ENCODE measurements at regions not wholly inside any gene's neighbourhood (a gene's known extent, or its start where the extent isn't known, plus 50 kb on each side); places are given as distances from the start of the nearest gene placed in this dataset.

- peaks cover 2% of the 10 kb centered on the region; the same call in 1 of the 2 replicates for H3K27me3 ChIP-seq (ENCODE audit: control insufficient read depth, low read length)
- no peaks in the 10 kb centered on the region for H3K9me3 ChIP-seq (ENCODE audit: control insufficient read depth, insufficient read depth, low read length)
These were observed 313.6 kb downstream of the OLFM3 start for GRCh38 chr1:101683136-101683535.

GRCh38 chr1:101683561-101683960 is 313.2 kb downstream of the OLFM3 start:
- peaks cover 2% of the 10 kb centered on the region; the same call in 1 of the 2 replicates for H3K27me3 ChIP-seq (ENCODE audit: control insufficient read depth, low read length)
- no peaks in the 10 kb centered on the region for H3K79me2 ChIP-seq (ENCODE audit: control insufficient read depth, low read length)
- no peak for TF ChIP-seq EZH2phosphoT487 (IDR thresholded peaks at IDR 0.05; ENCODE audit: borderline replicate concordance, low read length)
- TF ChIP-seq CTCF (IDR thresholded peaks at IDR 0.05; ENCODE audit: low read depth, low read length, poor library complexity, severe bottlenecking): no peak
- no peak overlapping the region for H3K4me3 ChIP-seq (ENCODE audit: low read length)
- no peak overlapping the region for H3K4me2 ChIP-seq (ENCODE audit: low read length)
- no peak overlapping the region for H3K27ac ChIP-seq (ENCODE audit: low read depth, low read length)
- no peaks in the 10 kb centered on the region for H3K36me3 ChIP-seq (ENCODE audit: control insufficient read depth, low read length)
- H3K9me2 ChIP-seq (replicated peaks; ENCODE audit: control insufficient read depth, low read length): no peaks in the 10 kb centered on the region
- no peaks in the 10 kb centered on the region for H3K4me1 ChIP-seq (ENCODE audit: control insufficient read depth, low read length)
- H3F3A ChIP-seq (ENCODE audit: control insufficient read depth, insufficient read depth): no peaks in the 10 kb centered on the region
- H4K20me1 ChIP-seq (ENCODE audit: control insufficient read depth, insufficient read depth, low read depth, low read length): no peaks in the 10 kb centered on the region
- no peaks in the 10 kb centered on the region for H3K9me3 ChIP-seq (ENCODE audit: control insufficient read depth, insufficient read depth, low read length)

More at GRCh38 chr1:101683136-101683535, 313.6 kb downstream of the OLFM3 start:
- H3K9me2 ChIP-seq (replicated peaks; ENCODE audit: control insufficient read depth, low read length): no peaks in the 10 kb centered on the region
- H3F3A ChIP-seq (ENCODE audit: control insufficient read depth, insufficient read depth): no peaks in the 10 kb centered on the region
- no peak overlapping the region for H3K27ac ChIP-seq (ENCODE audit: low read depth, low read length)
- no peaks in the 10 kb centered on the region for H3K36me3 ChIP-seq (ENCODE audit: control insufficient read depth, low read length)
- H4K20me1 ChIP-seq (ENCODE audit: control insufficient read depth, insufficient read depth, low read depth, low read length): no peaks in the 10 kb centered on the region
- no peak overlapping the region for H3K4me3 ChIP-seq (ENCODE audit: low read length)
- H3K4me1 ChIP-seq (ENCODE audit: control insufficient read depth, low read length): no peaks in the 10 kb centered on the region
- no peak overlapping the region for H3K4me2 ChIP-seq (ENCODE audit: low read length)
- no peak for TF ChIP-seq EZH2phosphoT487 (IDR thresholded peaks at IDR 0.05; ENCODE audit: borderline replicate concordance, low read length)
- no peak for TF ChIP-seq CTCF (IDR thresholded peaks at IDR 0.05; ENCODE audit: low read depth, low read length, poor library complexity, severe bottlenecking)
- no peaks in the 10 kb centered on the region for H3K79me2 ChIP-seq (ENCODE audit: control insufficient read depth, low read length)

GRCh38 chr1:101697072-101697471 is 299.7 kb downstream of the OLFM3 start:
- no peaks in the 10 kb centered on the region for H3K9me2 ChIP-seq (replicated peaks; ENCODE audit: control insufficient read depth, low read length)
- no peaks in the 10 kb centered on the region for H4K20me1 ChIP-seq (ENCODE audit: control insufficient read depth, insufficient read depth, low read depth, low read length)
- TF ChIP-seq CTCF (IDR thresholded peaks at IDR 0.05; ENCODE audit: low read depth, low read length, poor library complexity, severe bottlenecking) (no peak), EZH2phosphoT487 (IDR thresholded peaks at IDR 0.05; ENCODE audit: borderline replicate concordance, low read length) (no peak)
- no peak overlapping the region for H3K27ac ChIP-seq (ENCODE audit: low read depth, low read length)
- no peaks in the 10 kb centered on the region for H3K4me1 ChIP-seq (ENCODE audit: control insufficient read depth, low read length)
- no peaks in the 10 kb centered on the region for H3K27me3 ChIP-seq (ENCODE audit: control insufficient read depth, low read length)
- no peak overlapping the region for H3K4me2 ChIP-seq (ENCODE audit: low read length)
- H3K79me2 ChIP-seq (ENCODE audit: control insufficient read depth, low read length): no peaks in the 10 kb centered on the region
- no peaks in the 10 kb centered on the region for H3F3A ChIP-seq (ENCODE audit: control insufficient read depth, insufficient read depth)
- H3K4me3 ChIP-seq (ENCODE audit: low read length): no peak overlapping the region
- H3K9me3 ChIP-seq (ENCODE audit: control insufficient read depth, insufficient read depth, low read length): no peaks in the 10 kb centered on the region
- H3K36me3 ChIP-seq (ENCODE audit: control insufficient read depth, low read length): no peaks in the 10 kb centered on the region

Measured in DOHH2 (cell line).